ENCODE measurements at regions not wholly inside any gene's neighbourhood (a gene's known extent, or its start where the extent isn't known, plus 50 kb on each side); places are given as distances from the start of the nearest gene placed in this dataset.
"Not testable (repeated sequence)": the region's sequence is repeated elsewhere in the genome, so short reads cannot be mapped to it uniquely, and the experiment has no call there.

DNA sequence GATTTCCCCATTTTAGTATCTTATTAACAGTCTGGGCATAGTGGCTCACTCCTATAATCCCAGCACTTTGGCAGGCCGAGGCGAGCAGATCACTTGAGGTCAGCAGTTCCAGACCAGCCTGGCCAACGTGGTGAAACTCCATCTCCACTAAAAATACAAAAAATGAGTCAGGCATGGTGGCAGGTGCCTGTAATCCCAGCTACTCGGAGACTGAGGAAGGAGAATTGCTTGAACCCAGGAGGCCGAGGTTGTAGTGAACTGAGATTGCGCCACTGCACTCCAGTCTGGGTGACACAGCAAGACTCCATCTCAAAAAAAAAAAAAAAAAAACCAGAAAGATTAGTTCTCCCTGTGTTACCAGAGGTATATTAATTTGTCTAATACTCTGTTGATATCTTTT, 52.3 kb upstream of the NSUN7 start:
- TF ChIP-seq POLR2A, SMC3 (IDR thresholded peaks at IDR 0.05; ENCODE audit: low read depth, low read length): not testable (repeated sequence)
- TF ChIP-seq, protein P1, sequence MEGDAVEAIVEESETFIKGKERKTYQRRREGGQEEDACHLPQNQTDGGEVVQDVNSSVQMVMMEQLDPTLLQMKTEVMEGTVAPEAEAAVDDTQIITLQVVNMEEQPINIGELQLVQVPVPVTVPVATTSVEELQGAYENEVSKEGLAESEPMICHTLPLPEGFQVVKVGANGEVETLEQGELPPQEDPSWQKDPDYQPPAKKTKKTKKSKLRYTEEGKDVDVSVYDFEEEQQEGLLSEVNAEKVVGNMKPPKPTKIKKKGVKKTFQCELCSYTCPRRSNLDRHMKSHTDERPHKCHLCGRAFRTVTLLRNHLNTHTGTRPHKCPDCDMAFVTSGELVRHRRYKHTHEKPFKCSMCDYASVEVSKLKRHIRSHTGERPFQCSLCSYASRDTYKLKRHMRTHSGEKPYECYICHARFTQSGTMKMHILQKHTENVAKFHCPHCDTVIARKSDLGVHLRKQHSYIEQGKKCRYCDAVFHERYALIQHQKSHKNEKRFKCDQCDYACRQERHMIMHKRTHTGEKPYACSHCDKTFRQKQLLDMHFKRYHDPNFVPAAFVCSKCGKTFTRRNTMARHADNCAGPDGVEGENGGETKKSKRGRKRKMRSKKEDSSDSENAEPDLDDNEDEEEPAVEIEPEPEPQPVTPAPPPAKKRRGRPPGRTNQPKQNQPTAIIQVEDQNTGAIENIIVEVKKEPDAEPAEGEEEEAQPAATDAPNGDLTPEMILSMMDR (conservative IDR thresholded peaks at IDR 0.05; ENCODE audit: low read depth, low read length), result not testable (repeated sequence)

All from IMR-90 (cell line).